Middle frontal gyrus (tissue), 1 donor: ENCODE measurements at regions not wholly inside any gene's neighbourhood (a gene's known extent, or its start where the extent isn't known, plus 50 kb on each side); places are given as distances from the start of the nearest gene placed in this dataset.
"Not testable (repeated sequence)": the region's sequence is repeated elsewhere in the genome, so short reads cannot be mapped to it uniquely, and the experiment has no call there.

Experiments used
- DNase-seq: peaks from one replicate; pipeline ENCODE4 v3.0.0-alpha.2; 2015; ENCODE audit warnings: low spot score; ENCODE audit errors: extremely low spot score

DNA sequence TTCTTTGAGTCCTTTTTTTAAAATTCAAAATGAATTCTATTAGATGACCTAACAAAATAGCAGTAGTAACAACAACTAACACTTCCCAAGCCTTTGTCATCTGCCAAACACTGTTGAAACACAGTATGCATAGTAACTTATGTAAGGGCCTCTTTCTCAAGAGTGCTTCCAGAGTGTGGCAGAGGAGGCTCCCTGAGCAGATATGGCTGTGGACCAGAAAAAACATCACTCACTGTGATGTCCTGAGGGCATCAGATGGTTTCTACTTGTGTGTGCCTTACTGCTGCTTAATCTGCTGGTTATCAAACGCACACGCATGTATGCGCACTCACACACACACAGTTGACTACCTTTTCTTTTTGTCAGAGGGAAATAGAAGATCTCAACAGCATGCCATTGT, 110.8 kb downstream of the DLEU7 start:
- DNase-seq, result no peak

DNA sequence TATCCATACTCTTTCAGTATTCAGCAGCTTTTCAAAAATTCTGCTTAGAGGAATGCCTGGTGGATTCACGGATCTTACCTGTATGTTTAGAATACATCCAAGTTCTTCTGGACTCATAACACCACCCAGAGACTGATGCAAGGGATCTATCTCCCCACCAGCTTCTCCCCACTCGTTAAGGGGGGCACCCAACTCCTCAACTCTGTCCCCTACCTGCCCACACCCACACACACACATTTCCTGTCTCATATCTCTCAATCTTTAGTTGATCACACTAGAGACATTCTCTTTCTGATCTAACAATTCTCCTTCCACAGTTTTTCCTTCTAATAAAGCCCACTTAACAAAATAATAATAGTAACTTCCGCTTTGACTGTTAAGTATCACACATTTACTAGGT, 110.1 kb downstream of the DLEU7 start:
- no peak for DNase-seq

DNA sequence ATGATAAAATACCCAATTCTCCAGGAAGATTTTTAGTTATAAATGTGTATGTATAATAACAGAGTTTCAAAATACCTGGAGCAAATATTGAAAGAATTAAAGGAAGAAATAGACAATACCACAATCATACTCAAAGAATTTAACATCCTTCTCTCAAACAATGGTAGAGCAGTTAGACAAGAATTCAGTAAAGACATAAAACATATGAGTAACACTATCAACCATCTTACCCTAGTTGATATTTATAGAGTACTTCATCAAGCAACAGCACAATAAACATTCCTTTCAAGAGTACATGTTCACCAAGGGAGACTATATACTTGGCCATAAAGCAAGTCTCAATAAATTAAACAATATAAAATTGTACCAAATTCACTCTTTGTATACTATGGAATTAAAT, 108.4 kb downstream of the DLEU7 start:
- no peak for DNase-seq

DNA sequence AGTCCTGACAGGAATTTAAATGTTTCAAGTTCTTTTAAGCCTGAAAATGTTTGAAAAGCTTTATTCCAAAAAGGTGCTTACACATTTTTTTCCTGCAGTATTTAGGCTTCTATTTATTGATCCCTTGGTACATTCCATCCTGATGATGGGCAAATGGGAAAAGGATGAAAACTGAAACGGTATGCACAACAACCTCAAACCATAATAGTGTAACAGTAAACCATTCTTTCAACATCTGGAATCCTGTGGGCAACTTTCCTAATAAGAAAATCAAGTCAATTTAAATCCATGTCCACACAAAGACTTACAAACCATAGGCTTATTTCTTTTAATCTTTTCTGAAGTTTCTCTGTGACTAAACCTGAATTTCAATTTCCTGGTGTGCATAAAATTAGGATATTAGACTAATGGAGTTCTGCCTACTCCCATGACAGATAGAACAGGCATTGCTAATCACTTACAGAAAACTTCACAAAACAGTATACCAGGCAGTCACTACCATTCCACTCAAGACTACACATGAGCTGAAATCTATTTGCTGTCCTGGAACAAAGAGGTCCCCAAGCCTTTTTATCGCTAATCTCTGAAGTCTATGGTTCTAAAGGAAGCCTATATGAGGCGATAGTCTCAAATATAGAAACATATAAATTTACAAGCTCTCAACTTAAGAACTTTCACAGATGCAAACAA, 103.3 kb downstream of the DLEU7 start:
- no peak for DNase-seq

DNA sequence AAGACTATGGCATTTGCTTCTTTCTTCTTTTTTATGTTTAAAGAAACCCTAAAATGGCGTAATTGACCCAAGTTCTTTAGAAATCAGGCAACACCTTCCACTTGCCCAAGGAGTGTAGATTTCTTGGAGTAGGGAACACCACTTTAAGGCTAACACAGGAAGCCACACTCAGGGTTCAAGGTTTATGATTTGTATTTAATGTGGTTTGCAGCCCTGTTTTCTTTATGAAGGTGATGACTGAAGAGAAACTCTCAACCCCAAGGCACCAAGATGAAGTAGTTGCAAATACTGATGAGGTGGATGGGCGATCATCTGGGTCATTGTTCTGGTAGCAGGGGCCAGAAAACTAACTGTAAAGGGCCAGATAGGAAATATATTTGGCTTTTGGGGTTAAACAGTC, 101.1 kb downstream of the DLEU7 start:
- DNase-seq, result no peak

DNA sequence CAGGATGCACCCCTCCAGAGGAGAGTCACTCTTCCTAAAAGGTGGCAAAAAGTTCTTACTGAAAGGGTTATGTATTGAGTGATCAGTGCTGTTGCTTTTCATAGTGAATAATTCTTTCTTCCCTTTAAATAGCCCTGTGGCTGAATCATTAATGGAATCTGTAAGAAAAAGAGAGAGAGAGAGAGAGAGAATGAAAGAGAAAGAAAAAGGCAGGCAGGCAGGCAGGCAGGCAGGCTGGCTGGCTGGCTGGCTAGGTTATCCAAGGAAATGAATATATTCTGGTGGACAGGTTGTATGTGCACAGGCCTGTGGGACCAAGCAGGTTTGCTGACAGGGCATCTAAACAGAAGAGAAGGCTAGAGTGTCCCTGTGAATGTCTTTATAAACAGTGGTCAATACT, 100.5 kb downstream of the DLEU7 start:
- DNase-seq, result no peak

DNA sequence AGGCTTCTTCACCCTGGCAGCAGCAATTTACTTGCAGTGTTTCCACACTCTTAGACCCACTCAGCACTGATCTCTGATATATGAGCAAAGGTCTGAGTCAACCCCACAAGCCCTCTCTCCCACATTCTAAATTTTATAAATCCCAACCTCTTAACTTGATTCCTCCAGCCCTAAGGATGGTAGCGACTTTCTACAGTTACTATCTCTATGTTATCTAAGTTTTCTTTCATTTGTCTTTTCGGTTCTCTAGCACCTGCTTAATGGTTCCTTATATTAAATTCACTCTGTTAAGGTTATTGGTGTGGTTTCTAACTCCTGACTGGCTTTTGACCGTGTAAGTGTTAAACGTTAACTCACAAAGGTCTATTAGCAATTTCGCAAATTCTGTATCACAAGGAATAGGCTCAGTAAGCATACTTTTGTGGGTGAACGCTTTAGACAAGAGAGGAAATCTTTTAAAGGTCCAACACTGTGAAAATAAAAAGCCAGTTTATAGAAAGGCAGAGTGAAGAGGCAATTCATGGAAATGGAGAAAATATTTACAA, 99.3 kb downstream of the DLEU7 start:
- no peak for DNase-seq

DNA sequence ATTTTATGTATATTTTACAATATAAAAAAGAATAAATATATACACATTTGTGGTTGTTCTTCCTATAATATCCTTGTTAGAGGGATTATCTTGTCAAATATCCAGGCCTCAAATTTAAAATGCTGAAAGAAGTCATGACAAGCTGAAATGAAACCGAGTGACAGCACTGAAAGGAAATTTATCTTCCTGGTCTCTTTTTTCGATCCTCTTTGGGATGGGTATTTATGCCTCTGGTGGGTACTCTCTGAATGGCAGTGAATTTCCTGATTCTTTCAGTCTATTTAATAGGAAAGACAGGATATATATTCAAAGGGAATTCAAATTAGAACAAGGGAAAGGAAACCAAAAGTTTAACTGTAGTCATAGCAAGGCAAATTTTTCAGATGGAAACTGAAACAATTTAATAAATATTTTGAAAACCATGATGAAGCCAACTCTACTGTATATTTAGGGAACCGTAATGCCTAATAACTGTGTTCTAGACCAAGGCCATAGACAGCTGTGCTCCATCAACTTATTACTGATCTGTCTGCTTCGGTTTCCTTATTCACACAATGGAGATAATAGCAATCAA, 97.9 kb downstream of the DLEU7 start:
- DNase-seq, result no peak

DNA sequence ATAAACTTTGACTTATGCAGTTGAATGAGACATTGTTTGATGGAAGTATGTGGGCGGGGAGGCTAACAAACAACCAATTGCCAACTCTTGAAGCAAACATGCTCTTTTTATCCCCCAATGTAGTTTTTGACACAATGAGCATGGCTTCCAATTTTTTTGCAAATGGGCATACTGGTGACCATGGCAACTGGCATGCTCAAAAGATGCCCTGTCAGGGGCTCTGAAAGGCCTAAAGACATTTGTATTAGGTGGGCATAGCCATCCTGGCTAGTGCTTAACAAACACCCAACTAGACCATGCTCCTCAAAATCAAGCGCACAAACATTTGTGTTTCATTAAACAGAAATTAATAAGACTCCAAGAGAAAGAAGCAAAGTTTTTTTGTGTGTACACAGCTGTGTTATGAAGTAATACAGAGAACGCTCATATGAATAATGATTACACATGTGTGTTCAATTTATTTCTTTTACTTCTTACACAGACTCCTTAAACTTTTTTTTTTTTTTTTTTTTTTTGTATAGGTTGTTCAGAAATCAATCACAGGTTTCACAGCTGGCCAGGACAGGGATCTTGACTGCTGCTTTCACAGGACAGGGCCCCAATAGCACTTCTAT, 95.6 kb downstream of the DLEU7 start:
- DNase-seq, result no peak

DNA sequence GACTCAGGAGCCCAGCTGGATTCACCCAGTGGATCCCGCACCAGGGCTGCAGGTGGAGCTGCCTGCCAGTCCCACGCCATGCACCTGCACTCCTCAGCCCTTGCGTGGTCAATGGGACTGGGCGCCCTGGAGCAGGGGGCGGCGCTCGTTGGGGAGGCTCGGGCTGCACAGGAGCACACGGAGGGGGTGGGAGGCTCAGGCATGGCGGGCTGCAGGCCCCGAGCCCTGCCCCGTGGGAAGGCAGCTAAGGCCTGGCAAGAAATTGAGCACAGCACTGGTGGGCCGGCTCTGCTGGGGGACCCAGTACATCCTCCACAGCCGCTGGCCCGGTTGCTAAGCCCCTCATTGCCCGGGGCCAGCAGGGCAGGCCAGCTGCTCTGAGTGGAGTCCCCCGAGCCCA, 90.3 kb downstream of the DLEU7 start:
- DNase-seq, result not testable (repeated sequence)

DNA sequence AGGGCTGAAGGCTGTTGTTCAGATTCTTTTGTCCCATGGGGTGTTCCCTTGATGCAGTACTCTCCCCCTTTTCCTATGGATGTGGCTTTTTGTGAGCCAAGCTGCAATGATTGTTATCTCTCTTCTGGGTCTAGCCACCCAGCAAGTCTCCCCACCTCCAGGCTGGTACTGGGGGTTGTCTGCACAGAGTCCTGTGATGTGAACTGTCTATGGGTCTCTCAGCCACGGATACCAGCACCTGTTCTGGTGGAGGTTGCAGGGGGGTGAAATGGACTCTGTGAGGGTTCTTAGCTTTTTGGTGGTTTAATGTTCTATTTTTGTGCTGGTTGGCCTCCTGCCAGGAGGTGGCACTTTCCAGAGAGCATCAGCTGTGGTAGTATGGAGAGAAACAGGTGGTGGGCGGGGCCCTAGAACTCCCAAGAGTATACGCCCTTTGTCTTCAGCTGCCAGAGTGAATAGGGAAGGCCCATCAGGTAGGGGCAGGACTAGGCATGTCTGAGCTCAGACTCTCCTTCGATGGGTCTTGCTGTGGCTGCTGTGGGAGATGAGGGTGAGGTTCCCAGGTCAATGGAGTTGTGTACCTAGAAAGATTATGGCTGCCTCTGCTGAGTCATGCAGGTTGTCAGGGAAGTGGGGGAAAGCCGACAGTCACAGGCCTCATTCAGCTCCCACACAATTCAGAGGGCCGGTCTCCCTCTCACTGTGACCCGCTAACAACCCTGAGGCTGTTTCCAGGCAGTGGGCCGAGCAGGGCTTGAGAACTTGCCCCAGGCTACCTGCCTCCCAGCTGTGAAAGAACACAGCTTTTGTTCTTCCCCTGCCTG, 87.4 kb downstream of the DLEU7 start:
- DNase-seq, result not testable (repeated sequence)

DNA sequence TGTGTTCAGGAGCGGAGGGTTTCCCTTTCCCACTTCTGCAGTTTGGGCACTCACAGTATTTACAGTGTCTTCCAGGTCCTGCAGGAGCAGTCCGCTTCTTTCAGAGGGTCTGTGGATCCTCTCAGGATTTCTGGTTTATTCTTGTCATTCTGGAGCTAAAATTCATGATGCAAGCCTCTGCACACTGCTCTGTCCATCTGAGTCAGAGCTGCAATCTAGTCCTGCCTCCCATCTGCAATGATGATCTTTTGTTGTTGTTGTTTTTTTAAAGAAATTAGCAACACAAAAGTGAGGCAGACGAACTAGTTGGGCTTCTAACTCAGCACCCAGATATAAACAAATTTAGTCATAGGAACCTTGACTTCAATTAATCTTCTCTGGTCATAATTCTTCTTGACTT, 86.5 kb downstream of the DLEU7 start:
- no peak for DNase-seq

DNA sequence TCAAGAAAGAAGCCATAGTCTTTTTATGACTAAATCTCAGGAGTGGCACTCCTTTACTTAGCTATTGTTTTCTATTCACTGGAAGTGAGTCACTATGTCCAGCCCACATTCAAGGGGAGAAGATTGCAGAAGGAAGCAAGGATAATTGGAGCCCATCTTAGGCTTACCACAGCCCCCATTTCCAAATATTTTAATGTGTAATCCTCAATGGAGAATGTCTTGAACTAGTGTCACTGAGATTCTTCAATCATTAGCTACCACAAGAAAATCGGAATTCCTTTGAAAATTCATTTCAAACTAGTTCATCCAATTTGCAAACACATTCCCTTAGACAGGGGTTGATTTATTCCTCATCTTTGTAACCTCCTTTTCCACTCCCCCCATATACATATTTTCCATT, 84.7 kb downstream of the DLEU7 start:
- no peak for DNase-seq

DNA sequence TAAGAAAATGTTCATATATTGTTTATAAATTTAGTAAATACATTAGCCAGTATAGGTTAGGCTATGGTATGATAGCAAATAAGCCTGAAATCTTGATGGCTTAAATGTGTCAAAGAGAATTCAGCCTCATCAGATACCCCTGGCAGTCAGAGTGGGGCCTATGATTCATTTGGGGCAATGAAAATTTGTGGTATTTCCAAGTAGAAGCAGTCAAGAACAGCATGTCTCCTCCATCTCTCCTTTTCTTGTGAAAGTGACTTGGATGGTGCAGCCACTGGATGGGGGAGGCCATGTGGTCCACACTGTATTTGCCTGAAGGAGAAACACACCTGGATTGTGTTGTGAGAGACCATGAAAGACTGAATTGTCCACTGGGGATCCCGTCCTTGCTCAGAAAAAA, 82.7 kb downstream of the DLEU7 start:
- no peak for DNase-seq

DNA sequence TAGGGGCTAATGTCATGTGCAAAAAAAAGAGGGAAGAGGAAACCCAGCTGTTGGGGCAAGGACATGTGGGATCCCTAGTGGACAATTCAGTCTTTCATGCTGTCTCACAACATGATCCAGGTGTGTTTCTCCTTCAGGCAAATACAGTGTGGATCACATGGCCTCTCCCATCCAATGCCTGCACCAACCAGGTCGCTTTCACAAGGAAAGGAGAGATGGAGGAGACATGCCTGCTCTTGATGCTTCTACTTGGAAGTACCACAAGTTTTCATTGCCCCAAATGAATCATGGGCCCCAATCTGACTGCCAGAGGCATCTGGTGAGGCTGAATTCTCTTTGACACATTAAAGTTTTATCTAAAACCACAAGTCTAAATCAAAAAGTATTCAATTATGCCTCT, 82.1 kb downstream of the DLEU7 start:
- DNase-seq, result no peak

DNA sequence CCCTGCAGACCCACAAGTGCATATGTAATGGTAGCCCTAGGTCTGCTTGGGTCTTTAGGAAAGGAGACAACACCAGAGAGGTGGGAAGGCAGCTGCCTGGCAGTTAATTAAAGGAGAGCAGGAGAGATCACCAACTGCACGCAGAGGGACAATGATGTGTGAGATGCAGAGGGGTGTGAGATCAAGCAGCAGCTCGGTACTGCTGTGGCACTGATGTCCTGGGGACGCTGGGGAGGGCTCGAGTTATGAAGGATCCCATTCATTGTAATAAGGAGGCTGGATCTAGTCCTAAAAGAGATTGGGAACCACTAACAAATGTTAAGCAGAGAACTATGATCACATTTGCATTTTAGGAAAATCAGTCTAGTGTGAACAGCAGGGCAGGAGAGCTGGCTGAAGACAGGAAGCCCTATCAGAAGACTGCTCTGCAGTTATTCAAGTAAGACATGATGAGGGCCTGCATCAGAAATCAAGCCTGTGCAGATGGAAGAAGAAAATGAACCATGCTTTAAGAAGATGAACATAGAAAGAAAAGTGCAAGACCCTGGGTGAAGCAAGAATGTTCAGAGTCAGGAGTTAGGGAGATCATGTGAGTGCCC, 80.4 kb downstream of the DLEU7 start:
- DNase-seq, result no peak

DNA sequence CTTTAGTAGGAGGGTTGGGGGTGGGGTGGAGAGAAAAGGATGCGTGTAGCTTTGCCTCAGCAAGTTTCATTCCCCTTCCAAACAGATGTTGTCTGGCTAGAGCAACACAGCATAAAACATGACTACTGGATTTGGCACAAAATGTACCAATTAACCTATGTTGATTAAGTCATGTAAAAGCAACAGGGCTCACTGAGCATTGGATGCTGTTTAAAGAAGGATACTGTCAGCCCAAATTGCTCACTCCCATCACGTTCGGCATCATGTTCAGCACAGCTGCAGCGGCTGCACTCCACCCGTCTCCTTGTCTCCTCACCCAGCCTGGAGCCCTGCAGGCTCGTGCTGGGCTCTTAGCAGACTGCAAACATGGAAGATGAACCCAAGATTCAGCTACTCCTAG, 77.5 kb downstream of the DLEU7 start:
- DNase-seq, result no peak

DNA sequence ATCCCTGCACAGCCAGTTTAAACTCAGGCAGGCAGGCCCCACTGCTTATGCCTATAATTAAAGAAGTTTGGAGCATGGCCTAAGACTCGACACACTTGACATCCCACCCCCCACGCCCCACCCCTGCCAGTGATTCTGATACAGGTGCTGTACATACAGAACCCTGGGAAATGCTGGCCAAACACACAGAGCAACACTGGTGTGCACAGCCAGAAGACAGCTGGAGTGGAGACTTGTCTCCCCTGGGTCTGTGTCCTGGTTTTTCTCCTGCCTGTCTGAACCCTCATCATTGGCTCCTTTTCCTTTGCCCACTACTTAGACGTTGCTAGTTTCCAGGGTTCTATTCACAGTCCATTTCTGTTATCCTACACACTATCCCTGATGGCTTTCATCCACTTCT, 76.8 kb downstream of the DLEU7 start:
- DNase-seq, result no peak

DNA sequence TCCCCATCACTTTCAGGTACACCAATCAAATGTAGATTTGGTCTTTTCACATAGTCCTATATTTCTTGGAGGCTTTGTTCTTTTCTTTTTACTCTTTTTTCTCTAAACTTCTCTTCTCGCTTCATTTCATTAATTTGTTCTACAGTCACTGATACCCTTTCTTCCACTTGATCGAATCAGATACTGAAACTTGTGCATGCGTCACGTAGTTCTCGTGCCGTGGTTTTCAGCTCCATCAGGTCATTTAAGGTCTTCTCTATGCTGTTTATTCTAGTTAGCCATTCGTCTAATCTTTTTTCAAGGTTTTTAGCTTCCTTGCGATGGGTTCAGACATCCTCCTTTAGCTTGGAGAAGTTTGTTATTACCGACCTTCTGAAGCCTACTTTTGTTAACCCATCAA, 70.6 kb downstream of the DLEU7 start:
- not testable (repeated sequence) for DNase-seq
